PC-3 (cell line): ENCODE measurements at regions not wholly inside any gene's neighbourhood (a gene's known extent, or its start where the extent isn't known, plus 50 kb on each side); places are given as distances from the start of the nearest gene placed in this dataset.

ENCODE experiments used
- ATAC-seq: fragments of 200-7000 bp; cut with Tn5 transposase; 2 replicates; pipeline ENCODE4 v1.9.1; 2020; ENCODE audit warnings: mild to moderate bottlenecking, moderate library complexity
- BruUV-seq: library from RNA; stranded (reverse); fragments of 400-500 nt; replicated peaks from 2 replicates; lab custom pipeline; 2021; lab: Mats Ljungman, UMichigan
- CTCF ChIA-PET: fragments of 300-600 bp; sonication (Branson Sonifier 250); formaldehyde crosslinking; loops from one replicate; lab custom pipeline; 2022; ENCODE audit warnings: antibody characterized with exemption; lab: Charles Lee
- POLR2A ChIA-PET: fragments of 300-600 bp; sonication (Branson Sonifier 250); formaldehyde crosslinking; loops from one replicate; lab custom pipeline; 2022; ENCODE audit warnings: antibody characterized with exemption; ENCODE audit not compliant: unreplicated experiment; lab: Charles Lee
- DNase-seq: peaks from one replicate; pipeline ENCODE4 v3.0.0-alpha.2; 2015
- H2AFZ ChIP-seq: fragments of 300-600 bp; sonication (generic); 2 replicates; pipeline ENCODE4 v1.6.0; 2016; ENCODE audit warnings: antibody characterized with exemption, low read length
- H3F3A ChIP-seq: fragments of 300-600 bp; sonication (generic); one replicate; pipeline ENCODE4 v1.6.0; 2017; ENCODE audit warnings: antibody characterized with exemption, low read length, control low read depth, mild to moderate bottlenecking; ENCODE audit not compliant: unreplicated experiment
- H3K27ac ChIP-seq: fragments of 300-600 bp; sonication (generic); 2 replicates; pipeline ENCODE4 v1.5.1; 2016; ENCODE audit warnings: mild to moderate bottlenecking, low read length
- H3K27me3 ChIP-seq: fragments of 300-600 bp; sonication (generic); 2 replicates; pipeline ENCODE4 v1.6.1; 2016; ENCODE audit warnings: low read length, mixed read lengths
- H3K36me3 ChIP-seq: fragments of 300-600 bp; sonication (generic); 2 replicates; pipeline ENCODE4 v1.6.1; 2016; ENCODE audit warnings: low read depth, mixed run types, low read length, mixed read lengths
- H3K4me1 ChIP-seq: fragments of 300-600 bp; sonication (generic); 2 replicates; pipeline ENCODE4 v1.5.1; 2016; ENCODE audit warnings: low read length; ENCODE audit not compliant: insufficient read depth
- H3K4me2 ChIP-seq: fragments of 300-600 bp; sonication (generic); 2 replicates; pipeline ENCODE4 v1.6.0; 2016; ENCODE audit warnings: low read length
- H3K4me3 ChIP-seq: fragments of 300-600 bp; sonication (generic); 2 replicates; pipeline ENCODE4 v1.5.1; 2016; ENCODE audit warnings: mild to moderate bottlenecking, low read length, mixed read lengths
- H3K79me2 ChIP-seq: fragments of 300-600 bp; sonication (generic); 2 replicates; pipeline ENCODE4 v1.6.1; 2017; ENCODE audit warnings: low read length, mixed read lengths
- H3K9ac ChIP-seq: fragments of 300-600 bp; sonication (generic); 2 replicates; pipeline ENCODE4 v1.6.0; 2016; ENCODE audit warnings: mild to moderate bottlenecking, low read length
- H3K9me2 ChIP-seq: fragments of 300-600 bp; sonication (generic); replicated peaks from 2 replicates; pipeline ENCODE4 v1.6.1; 2016; ENCODE audit warnings: mixed run types, low read length, mixed read lengths
- H3K9me3 ChIP-seq: fragments of 300-600 bp; sonication (generic); 2 replicates; pipeline ENCODE4 v1.6.1; 2016; ENCODE audit warnings: low read length, mixed read lengths
- H4K20me1 ChIP-seq: fragments of 300-600 bp; sonication (generic); 2 replicates; pipeline ENCODE4 v1.6.1; 2016; ENCODE audit warnings: low read length, mixed read lengths
- EZH2 ChIP-seq: fragments of 300-600 bp; sonication (generic); IDR thresholded peaks from one replicate; pipeline ENCODE4 v1.6.1; 2017; ENCODE audit warnings: antibody characterized with exemption, mild to moderate bottlenecking, low read length; ENCODE audit not compliant: unreplicated experiment
- EZH2phosphoT487 ChIP-seq: fragments of 300-600 bp; sonication (generic); IDR thresholded peaks from 2 replicates; pipeline ENCODE4 v1.6.1; 2018; ENCODE audit warnings: mild to moderate bottlenecking, antibody characterized with exemption, low read length, borderline replicate concordance
- intact Hi-C: fragments of 100-400 bp; cut with micrococcal nuclease; formaldehyde crosslinking; loops from 2 replicates; pipeline ENCODE4 v1.9.0; 2023
- TF ChIP-seq, protein P1 (sequence below): fragments of 300-600 bp; sonication (generic); conservative IDR thresholded peaks from 2 replicates; pipeline ENCODE4 v1.5.1; 2017; ENCODE audit warnings: antibody characterized with exemption, low read depth, mild to moderate bottlenecking, low read length

DNA sequence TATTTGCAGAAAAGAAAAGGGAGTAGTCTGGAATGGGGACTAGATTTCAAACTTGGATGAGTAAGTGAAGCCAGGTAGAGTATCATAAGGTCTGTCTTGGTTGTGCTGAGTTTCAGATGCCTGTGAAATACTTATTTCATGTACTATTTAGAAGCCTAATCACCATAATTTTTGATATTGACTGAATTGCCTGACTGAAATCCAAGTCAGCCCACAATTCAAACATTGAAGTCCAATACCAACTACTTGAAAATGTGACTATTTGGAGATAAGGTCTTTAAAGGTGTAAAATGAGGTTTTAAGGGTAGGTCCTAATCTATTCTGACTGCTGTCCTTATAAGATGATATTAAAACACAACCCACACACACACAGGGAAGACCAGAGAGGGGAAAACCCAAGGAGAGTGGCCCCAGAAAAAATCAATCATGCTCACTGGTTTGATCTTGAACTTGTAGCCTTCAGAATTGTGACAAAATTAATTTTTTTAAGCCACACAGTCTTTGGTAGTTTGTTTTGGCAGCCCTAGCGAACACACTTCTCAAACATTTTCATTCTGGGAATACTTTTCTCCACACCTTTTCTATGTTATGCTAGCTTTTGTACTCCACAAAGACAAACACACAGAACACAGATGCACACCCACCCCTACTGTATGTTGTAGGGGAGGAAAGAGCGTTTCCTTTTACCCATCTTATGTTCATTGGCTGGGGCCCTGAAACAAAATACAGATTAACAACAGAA lies 126.3 kb downstream of the HFE start:
- H3K9ac ChIP-seq: no peak overlapping the region
- no peaks in the 10 kb centered on the region for H3K27me3 ChIP-seq
- H3K36me3 ChIP-seq: no peaks in the 10 kb centered on the region
- no peak overlapping the region for H2AFZ ChIP-seq
- H3F3A ChIP-seq: peaks cover 14% of the 10 kb centered on the region
- H4K20me1 ChIP-seq: 0 out of 2 replicates have a peak, but pooled peaks cover 5% of the 10 kb centered on the region
- no peak overlapping the region for H3K27ac ChIP-seq
- no peaks in the 10 kb centered on the region for H3K79me2 ChIP-seq
- TF ChIP-seq EZH2 (no peak), EZH2phosphoT487 (no peak)
- TF ChIP-seq, protein P1, sequence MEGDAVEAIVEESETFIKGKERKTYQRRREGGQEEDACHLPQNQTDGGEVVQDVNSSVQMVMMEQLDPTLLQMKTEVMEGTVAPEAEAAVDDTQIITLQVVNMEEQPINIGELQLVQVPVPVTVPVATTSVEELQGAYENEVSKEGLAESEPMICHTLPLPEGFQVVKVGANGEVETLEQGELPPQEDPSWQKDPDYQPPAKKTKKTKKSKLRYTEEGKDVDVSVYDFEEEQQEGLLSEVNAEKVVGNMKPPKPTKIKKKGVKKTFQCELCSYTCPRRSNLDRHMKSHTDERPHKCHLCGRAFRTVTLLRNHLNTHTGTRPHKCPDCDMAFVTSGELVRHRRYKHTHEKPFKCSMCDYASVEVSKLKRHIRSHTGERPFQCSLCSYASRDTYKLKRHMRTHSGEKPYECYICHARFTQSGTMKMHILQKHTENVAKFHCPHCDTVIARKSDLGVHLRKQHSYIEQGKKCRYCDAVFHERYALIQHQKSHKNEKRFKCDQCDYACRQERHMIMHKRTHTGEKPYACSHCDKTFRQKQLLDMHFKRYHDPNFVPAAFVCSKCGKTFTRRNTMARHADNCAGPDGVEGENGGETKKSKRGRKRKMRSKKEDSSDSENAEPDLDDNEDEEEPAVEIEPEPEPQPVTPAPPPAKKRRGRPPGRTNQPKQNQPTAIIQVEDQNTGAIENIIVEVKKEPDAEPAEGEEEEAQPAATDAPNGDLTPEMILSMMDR: no peak
- no peak for ATAC-seq
- BruUV-seq: no TSS peak
- intact Hi-C loops: no loop called here
- H3K9me2 ChIP-seq: no peaks in the 10 kb centered on the region
- peaks cover 6% of the 10 kb centered on the region; the same call in 1 of the 2 replicates for H3K4me1 ChIP-seq
- CTCF ChIA-PET: no interaction called here
- no peak for DNase-seq
- H3K9me3 ChIP-seq: no peaks in the 10 kb centered on the region
- no peak overlapping the region for H3K4me2 ChIP-seq
- H3K4me3 ChIP-seq: no peak overlapping the region
- POLR2A ChIA-PET: interaction anchor here (0.5 to 0.6 kb wide), 2 partner anchors 11 to 1559 kb away, joined by 3 read pairs; no protein-coding TSS in a partner anchor

- no TSS peak for BruUV-seq
- Histone ChIP-seq H3K4me3 (peak overlapping the region; percentile 86), H3K4me2 (peak overlapping the region; percentile 78), H2AFZ (0 out of 2 replicates have a peak overlapping the region, but pooled peaks have one; percentile 33), H3K27ac (peak overlapping the region; percentile 53), H3K9me2 (no peaks in the 10 kb centered on the region), H3K79me2 (no peaks in the 10 kb centered on the region), H3F3A (peaks cover 14% of the 10 kb centered on the region), H3K9ac (peak overlapping the region; percentile 72), H3K9me3 (no peaks in the 10 kb centered on the region), H4K20me1 (0 out of 2 replicates have a peak, but pooled peaks cover 5% of the 10 kb centered on the region), H3K36me3 (no peaks in the 10 kb centered on the region), H3K27me3 (no peaks in the 10 kb centered on the region), H3K4me1 (peaks cover 6% of the 10 kb centered on the region; the same call in 1 of the 2 replicates)
- TF ChIP-seq, protein P1: no peak
- no peak for TF ChIP-seq EZH2
- no peak for TF ChIP-seq EZH2phosphoT487
- ATAC-seq (no peak), DNase-seq (peak; percentile 39)
- intact Hi-C loops: loop anchor here (5.0 kb wide), 5 partner anchors 158 to 1607 kb away; partner anchors contain the start of gene HMGN4
- CTCF ChIA-PET: interaction anchor here (0.5 kb wide), 1 partner anchor 108 kb away, joined by 3 read pairs; no protein-coding TSS in a partner anchor
- POLR2A ChIA-PET: interaction anchor here (0.5 to 3.0 kb wide), 11 partner anchors 11 to 932 kb away, joined by 3 to 72 read pairs (median 51); a partner anchor contains a TSS
Measured at GRCh38 chr6:26214803-26215584, 127.8 kb downstream of the HFE start.
